ENCODE measurements at regions not wholly inside any gene's neighbourhood (a gene's known extent, or its start where the extent isn't known, plus 50 kb on each side); places are given as distances from the start of the nearest gene placed in this dataset.

DNA sequence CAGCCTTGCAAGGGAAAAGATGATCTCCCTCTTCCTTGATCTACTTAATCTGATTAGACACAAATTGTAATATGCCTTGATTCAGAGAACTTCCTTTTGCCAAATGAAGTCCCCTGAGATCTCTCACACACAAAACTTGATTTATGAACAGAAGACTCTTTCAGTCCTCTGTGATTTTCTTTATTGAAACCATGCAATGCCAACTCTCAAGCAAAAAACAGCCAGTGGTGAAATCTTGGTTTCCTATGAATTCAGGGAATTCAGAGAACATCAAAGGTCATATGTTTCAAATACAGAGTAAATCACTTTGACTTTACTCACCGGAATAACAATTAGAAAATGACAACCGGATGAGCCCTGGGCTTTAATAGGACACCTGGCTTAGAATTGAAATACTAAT is 211.7 kb downstream of the ABHD5 start:
- TF ChIP-seq POLR2AphosphoS5 (IDR thresholded peaks at IDR 0.05; ENCODE audit: low read depth, low read length), result no peak
- TF ChIP-seq, protein P1, sequence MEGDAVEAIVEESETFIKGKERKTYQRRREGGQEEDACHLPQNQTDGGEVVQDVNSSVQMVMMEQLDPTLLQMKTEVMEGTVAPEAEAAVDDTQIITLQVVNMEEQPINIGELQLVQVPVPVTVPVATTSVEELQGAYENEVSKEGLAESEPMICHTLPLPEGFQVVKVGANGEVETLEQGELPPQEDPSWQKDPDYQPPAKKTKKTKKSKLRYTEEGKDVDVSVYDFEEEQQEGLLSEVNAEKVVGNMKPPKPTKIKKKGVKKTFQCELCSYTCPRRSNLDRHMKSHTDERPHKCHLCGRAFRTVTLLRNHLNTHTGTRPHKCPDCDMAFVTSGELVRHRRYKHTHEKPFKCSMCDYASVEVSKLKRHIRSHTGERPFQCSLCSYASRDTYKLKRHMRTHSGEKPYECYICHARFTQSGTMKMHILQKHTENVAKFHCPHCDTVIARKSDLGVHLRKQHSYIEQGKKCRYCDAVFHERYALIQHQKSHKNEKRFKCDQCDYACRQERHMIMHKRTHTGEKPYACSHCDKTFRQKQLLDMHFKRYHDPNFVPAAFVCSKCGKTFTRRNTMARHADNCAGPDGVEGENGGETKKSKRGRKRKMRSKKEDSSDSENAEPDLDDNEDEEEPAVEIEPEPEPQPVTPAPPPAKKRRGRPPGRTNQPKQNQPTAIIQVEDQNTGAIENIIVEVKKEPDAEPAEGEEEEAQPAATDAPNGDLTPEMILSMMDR (IDR thresholded peaks at IDR 0.05), result no peak
- TF ChIP-seq, protein P2, sequence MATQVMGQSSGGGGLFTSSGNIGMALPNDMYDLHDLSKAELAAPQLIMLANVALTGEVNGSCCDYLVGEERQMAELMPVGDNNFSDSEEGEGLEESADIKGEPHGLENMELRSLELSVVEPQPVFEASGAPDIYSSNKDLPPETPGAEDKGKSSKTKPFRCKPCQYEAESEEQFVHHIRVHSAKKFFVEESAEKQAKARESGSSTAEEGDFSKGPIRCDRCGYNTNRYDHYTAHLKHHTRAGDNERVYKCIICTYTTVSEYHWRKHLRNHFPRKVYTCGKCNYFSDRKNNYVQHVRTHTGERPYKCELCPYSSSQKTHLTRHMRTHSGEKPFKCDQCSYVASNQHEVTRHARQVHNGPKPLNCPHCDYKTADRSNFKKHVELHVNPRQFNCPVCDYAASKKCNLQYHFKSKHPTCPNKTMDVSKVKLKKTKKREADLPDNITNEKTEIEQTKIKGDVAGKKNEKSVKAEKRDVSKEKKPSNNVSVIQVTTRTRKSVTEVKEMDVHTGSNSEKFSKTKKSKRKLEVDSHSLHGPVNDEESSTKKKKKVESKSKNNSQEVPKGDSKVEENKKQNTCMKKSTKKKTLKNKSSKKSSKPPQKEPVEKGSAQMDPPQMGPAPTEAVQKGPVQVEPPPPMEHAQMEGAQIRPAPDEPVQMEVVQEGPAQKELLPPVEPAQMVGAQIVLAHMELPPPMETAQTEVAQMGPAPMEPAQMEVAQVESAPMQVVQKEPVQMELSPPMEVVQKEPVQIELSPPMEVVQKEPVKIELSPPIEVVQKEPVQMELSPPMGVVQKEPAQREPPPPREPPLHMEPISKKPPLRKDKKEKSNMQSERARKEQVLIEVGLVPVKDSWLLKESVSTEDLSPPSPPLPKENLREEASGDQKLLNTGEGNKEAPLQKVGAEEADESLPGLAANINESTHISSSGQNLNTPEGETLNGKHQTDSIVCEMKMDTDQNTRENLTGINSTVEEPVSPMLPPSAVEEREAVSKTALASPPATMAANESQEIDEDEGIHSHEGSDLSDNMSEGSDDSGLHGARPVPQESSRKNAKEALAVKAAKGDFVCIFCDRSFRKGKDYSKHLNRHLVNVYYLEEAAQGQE (IDR thresholded peaks at IDR 0.05; ENCODE audit: insufficient read depth in 1 of 2, low read depth in 2 of 2, low read length in 1 of 2), result no peak

All from Panc1 (cell line).